GM19395 (cell line): ENCODE measurements at regions not wholly inside any gene's neighbourhood (a gene's known extent, or its start where the extent isn't known, plus 50 kb on each side); places are given as distances from the start of the nearest gene placed in this dataset.

Experiments
- ATAC-seq: cut with Tn5 transposase; IDR thresholded peaks from one replicate; pipeline ENCODE4 v1.9.1; 2021; ENCODE audit warnings: mild to moderate bottlenecking, moderate library complexity; ENCODE audit not compliant: unreplicated experiment

DNA sequence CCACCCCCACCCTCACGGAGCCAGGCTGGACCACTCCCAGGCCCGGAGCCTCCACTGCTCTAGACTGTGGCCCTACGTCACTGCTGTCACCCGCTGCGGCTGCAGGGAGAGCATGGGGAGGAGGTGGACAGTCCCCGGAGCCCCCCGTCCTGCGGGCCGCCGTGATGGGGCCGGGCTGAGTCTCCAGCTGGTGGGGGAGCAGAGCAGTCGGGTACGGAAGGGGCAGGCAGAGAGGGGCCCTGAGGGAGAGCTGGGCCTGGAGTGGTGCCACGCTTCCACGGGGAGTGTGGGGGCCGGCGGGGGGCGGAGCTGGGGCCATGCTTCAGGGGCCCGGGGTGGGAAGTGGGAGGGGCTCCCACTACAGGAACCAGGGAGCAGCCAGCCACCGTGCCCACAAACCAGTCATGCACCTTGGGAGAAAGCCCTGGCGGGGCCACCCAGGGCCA lies 98.9 kb upstream of the KCNK1 start:
- ATAC-seq = no peak

DNA sequence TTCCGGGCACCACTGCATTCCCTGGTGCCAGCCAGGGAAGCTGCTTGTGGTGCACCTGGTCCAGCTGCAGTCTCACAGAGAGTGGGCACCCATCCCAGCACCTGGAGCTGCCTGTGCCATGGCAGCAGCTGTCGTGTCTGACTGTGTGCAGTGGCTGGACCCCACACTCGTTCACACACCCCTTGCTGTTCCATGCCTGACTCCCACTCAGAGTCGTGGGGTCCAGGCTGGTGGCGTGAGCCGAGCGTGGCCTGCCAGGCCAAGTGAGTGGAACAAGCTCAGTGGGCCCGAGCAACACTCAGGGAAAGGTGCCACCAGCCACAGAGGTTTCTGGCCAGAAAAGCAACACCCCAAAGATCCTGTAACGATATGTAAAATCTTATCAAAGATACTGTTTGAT lies 97.2 kb upstream of the KCNK1 start:
- ATAC-seq = no peak

GRCh38 chr1:233518344-233518743 lies 95.6 kb upstream of the KCNK1 start:
- peak; percentile 49 for ATAC-seq

- ATAC-seq = no peak
Measured at GRCh38 chr1:233520261-233521191, 93.4 kb upstream of the KCNK1 start.

GRCh38 chr1:233523047-233523446 lies 90.9 kb upstream of the KCNK1 start:
- ATAC-seq = no peak

- ATAC-seq = no peak
Measured at GRCh38 chr1:233527818-233528217, 86.1 kb upstream of the KCNK1 start.

DNA sequence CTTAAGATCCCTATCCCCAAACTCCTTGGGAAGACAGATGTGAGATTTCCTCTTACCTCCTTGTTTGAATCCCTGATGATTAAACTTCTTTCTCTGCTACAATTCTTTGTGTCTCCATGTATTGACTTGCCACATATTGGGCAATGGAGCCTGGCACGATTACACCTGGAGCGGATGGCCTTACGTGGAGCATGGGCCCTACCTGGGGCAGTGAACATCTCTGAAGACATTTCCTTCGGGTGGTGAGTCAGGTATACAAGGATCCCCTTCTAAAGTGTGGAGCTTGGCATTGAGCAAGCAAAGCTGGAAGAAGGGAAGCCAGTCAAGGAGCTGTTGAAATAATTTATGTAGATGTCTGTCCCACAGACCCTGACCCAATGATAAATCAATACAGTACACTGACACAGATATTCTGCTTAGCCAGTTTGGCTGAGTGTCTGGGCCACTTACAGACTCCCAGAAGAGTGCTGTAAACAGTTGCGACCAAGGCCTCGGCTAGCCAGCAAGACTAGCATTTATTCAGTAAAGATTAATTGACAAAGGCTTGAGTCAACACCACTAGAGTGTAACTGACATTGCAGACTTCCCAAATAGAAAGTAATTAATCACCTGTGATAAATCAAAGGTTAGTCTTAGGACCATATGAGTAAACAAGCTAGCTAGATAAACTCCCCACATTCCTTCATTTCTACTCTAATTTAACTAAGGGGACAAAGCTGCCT lies 83.1 kb upstream of the KCNK1 start:
- no peak for ATAC-seq

DNA sequence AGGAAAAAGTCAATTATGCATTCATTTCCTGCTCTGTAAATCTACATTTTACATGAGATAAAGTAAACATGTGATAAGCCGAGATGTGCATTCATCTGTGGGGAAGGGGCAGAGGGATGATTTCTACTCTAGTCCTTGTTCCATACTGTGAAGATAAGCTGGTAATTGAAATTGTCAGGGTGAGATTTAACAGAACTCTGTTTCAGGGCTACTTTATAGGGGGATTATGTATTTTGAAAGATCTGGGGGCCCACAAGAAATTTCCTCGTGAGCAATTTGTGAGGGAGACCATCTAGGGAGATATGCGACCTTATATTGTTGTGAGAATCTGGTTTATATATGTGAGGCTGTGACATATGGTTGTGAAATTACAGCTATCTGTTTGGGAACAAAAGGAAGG lies 73.1 kb upstream of the KCNK1 start:
- ATAC-seq = no peak

- no peak for ATAC-seq
Measured at GRCh38 chr1:233543338-233544255, 70.3 kb upstream of the KCNK1 start.

DNA sequence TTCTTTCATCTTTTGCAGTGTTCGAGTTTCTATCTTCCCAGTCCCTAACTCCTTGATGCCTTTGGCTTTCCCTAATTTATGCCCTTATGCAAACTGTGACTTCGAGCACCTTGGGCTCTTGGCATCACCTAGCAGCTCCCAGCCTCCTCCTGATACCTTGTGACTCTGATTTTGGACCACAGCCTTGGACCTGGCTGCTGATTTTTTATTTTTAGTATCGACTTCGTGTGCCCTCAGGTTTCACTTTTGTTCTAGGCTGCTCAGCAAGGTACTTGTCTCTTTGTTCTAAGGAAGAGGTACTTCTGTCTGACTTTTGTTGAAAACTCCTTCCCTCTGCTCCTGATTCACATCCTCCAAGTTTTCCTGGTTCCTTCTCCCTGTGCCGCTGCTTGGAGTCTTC lies 69.6 kb upstream of the KCNK1 start:
- no peak for ATAC-seq

- ATAC-seq = no peak
Measured at GRCh38 chr1:233547726-233548125, 66.2 kb upstream of the KCNK1 start.

GRCh38 chr1:233549404-233549803 lies 64.5 kb upstream of the KCNK1 start:
- no peak for ATAC-seq

DNA sequence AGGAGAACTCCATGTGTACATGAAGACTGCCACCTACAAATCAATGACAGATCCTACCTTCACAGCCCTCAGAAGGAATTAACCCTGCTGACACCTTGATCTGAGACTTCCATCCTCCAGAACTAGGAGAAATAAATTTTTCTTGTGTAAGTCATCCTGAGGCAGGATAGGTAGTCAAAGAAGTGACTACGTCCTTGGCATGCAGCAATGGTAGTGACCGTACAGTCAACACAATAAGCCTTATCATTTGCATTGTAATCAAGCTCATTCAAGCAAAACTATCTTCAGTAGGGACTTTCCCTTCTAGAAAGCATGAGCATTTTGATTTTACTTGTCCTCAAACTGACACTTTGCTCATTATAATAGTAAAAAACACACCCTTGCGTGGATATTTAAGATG lies 64.0 kb upstream of the KCNK1 start:
- ATAC-seq = no peak

GRCh38 chr1:233554037-233554436 lies 59.9 kb upstream of the KCNK1 start:
- no peak for ATAC-seq

- ATAC-seq = no peak
Measured at GRCh38 chr1:233561708-233562426, 52.0 kb upstream of the KCNK1 start.
